ENCODE measurements at regions not wholly inside any gene's neighbourhood (a gene's known extent, or its start where the extent isn't known, plus 50 kb on each side); places are given as distances from the start of the nearest gene placed in this dataset.

- FAIRE-seq, result no peak
- no peak for DNase-seq (ENCODE audit: low spot score)
Measured at GRCh38 chr13:50071379-50071778, 56.1 kb downstream of the KCNRG start.

- FAIRE-seq, result no peak
- DNase-seq (ENCODE audit: low spot score), result no peak
Measured at GRCh38 chr13:50072676-50073075, 57.4 kb downstream of the KCNRG start.

GRCh38 chr13:50073340-50073739 is 58.1 kb downstream of the KCNRG start:
- no peak for FAIRE-seq
- no peak for DNase-seq (ENCODE audit: low spot score)

GRCh38 chr13:50074843-50075242 is 59.6 kb downstream of the KCNRG start:
- FAIRE-seq (no peak), DNase-seq (ENCODE audit: low spot score) (no peak)

GRCh38 chr13:50075619-50076097 is 60.4 kb downstream of the KCNRG start:
- FAIRE-seq (no peak), DNase-seq (ENCODE audit: low spot score) (no peak)

GRCh38 chr13:50077431-50077830 is 62.2 kb downstream of the KCNRG start:
- no peak for FAIRE-seq
- DNase-seq (ENCODE audit: low spot score), result no peak

GRCh38 chr13:50078231-50078894 is 63.1 kb downstream of the KCNRG start:
- DNase-seq (ENCODE audit: low spot score), result no peak
- FAIRE-seq, result no peak

GRCh38 chr13:50078895-50079654 is 63.8 kb downstream of the KCNRG start:
- no peak for FAIRE-seq
- DNase-seq (ENCODE audit: low spot score), result no peak

- no peak for FAIRE-seq
- no peak for DNase-seq (ENCODE audit: low spot score)
Measured at GRCh38 chr13:50079655-50080202, 64.5 kb downstream of the KCNRG start.

- DNase-seq (ENCODE audit: low spot score), result no peak
- FAIRE-seq, result no peak
Measured at GRCh38 chr13:50080203-50080910, 65.1 kb downstream of the KCNRG start.

- no peak for DNase-seq (ENCODE audit: low spot score)
Measured at GRCh38 chr13:50080911-50081678, 65.9 kb downstream of the KCNRG start.

GRCh38 chr13:50081679-50082425 is 66.6 kb downstream of the KCNRG start:
- FAIRE-seq (peak; percentile 89), DNase-seq (ENCODE audit: low spot score) (peak; percentile 94)

More at GRCh38 chr13:50080911-50081678, 65.9 kb downstream of the KCNRG start:
- no peak for FAIRE-seq

GRCh38 chr13:50082426-50083281 is 67.4 kb downstream of the KCNRG start:
- FAIRE-seq, result peak; percentile 83
- DNase-seq (ENCODE audit: low spot score), result peak; percentile 87

- DNase-seq (ENCODE audit: low spot score) (no peak), FAIRE-seq (peak; percentile 74)
Measured at GRCh38 chr13:50085063-50085462, 69.8 kb downstream of the KCNRG start.

GRCh38 chr13:50089633-50090032 is 74.4 kb downstream of the KCNRG start:
- no peak for DNase-seq (ENCODE audit: low spot score)
- FAIRE-seq, result no peak

GRCh38 chr13:50090211-50090610 is 75.0 kb downstream of the KCNRG start:
- DNase-seq (ENCODE audit: low spot score) (no peak), FAIRE-seq (no peak)

GRCh38 chr13:50094615-50095293 is 79.5 kb downstream of the KCNRG start:
- no peak for FAIRE-seq

GRCh38 chr13:50098693-50099092 is 83.4 kb downstream of the KCNRG start:
- no peak for DNase-seq (ENCODE audit: low spot score)
- no peak for FAIRE-seq

More at GRCh38 chr13:50094615-50095293, 79.5 kb downstream of the KCNRG start:
- DNase-seq (ENCODE audit: low spot score), result no peak

- no peak for FAIRE-seq
- DNase-seq (ENCODE audit: low spot score), result no peak
Measured at GRCh38 chr13:50099473-50099872, 84.2 kb downstream of the KCNRG start.
